Activated T-helper 2 cell treated with anti-CD3 and anti-CD28 coated beads, Interferon-gamma antibody, Interleukin-2, Interleukin-4, amounts not matched to agents 10 μg/mL and 5 μg/mL and 100 μg/mL, durations not matched to agents 14 hours and 24 hours and 36 hours (primary cell): ENCODE measurements at regions not wholly inside any gene's neighbourhood (a gene's known extent, or its start where the extent isn't known, plus 50 kb on each side); places are given as distances from the start of the nearest gene placed in this dataset.

Experiments used
- DNase-seq: peaks from one replicate; pipeline ENCODE4 v3.0.0; 2021; ENCODE audit warnings: low spot score
- H3K27ac Mint-ChIP-seq: one replicate; pipeline ENCODE4 v1.8.0; 2021; ENCODE audit warnings: mixed read lengths
- H3K27me3 Mint-ChIP-seq: one replicate; pipeline ENCODE4 v1.8.0; 2021; ENCODE audit warnings: low read depth, mixed read lengths
- H3K36me3 Mint-ChIP-seq: one replicate; pipeline ENCODE4 v1.8.0; 2021; ENCODE audit warnings: low read depth, mixed read lengths
- H3K4me1 Mint-ChIP-seq: one replicate; pipeline ENCODE4 v1.8.0; 2021; ENCODE audit warnings: low read depth, mixed read lengths
- H3K4me3 Mint-ChIP-seq: one replicate; pipeline ENCODE4 v1.8.0; 2021; ENCODE audit warnings: low read depth, mild to moderate bottlenecking, moderate library complexity, mixed read lengths
- H3K9me3 Mint-ChIP-seq: one replicate; pipeline ENCODE4 v1.8.0; 2021; ENCODE audit warnings: mixed read lengths
- intact Hi-C: fragments of 100-400 bp; cut with micrococcal nuclease; formaldehyde crosslinking; loops from one replicate; pipeline ENCODE4 v1.15.1; 2023

- DNase-seq = no peak
- no peaks in the 10 kb centered on the region for H3K36me3 Mint-ChIP-seq
- peaks cover 2% of the 10 kb centered on the region for H3K27me3 Mint-ChIP-seq
- H3K4me3 Mint-ChIP-seq = no peak overlapping the region
- H3K4me1 Mint-ChIP-seq = no peaks in the 10 kb centered on the region
- H3K27ac Mint-ChIP-seq = no peak overlapping the region
- H3K9me3 Mint-ChIP-seq = no peaks in the 10 kb centered on the region
- intact Hi-C loops = no loop called here
These were observed 85.1 kb upstream of the ZBTB20 start for GRCh38 chr3:115232167-115232566.

DNA sequence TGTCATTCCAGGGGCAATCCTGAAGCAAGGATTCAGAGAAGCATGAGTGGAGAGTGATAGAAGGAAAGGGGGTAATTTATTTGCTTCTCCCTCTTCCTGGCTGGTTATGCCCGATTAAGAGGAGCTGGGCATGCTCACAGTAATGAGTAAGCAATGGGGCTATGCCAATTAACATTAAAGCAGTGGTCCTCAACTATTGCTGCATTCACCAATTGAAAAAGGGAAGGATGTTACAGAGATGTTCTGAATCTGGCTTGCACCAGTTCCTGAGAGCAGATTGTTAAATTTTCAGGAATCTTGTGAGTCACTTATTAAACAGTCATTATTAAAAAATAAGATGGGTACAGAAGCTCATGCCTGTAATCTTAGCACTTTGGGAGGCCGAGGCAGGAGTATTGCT, 85.9 kb upstream of the ZBTB20 start:
- no peaks in the 10 kb centered on the region for H3K4me1 Mint-ChIP-seq
- H3K27ac Mint-ChIP-seq = no peak overlapping the region
- no peak overlapping the region for H3K4me3 Mint-ChIP-seq
- no peaks in the 10 kb centered on the region for H3K36me3 Mint-ChIP-seq
- intact Hi-C loops = no loop called here
- no peaks in the 10 kb centered on the region for H3K9me3 Mint-ChIP-seq
- DNase-seq = no peak
- peaks cover 2% of the 10 kb centered on the region for H3K27me3 Mint-ChIP-seq

DNA sequence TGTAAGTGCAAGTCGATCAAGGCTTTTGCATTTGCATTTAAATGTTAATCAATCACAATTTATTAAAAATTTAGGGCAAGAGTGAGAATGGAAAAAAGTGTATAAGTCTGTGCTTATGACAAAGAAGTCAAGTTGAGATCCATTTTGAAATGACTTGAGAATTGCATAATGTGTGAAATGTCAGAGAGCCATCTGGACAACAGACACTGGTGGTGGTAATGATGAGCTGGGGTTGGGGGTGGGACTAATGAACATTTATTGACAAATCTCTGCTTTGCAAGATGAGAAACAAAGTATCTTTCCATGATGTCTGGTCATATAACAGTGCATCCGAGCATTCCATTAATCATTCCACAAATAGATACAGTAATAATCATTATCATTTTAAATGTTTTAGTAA, 89.4 kb upstream of the ZBTB20 start:
- no peaks in the 10 kb centered on the region for H3K9me3 Mint-ChIP-seq
- intact Hi-C loops = no loop called here
- no peak for DNase-seq
- no peaks in the 10 kb centered on the region for H3K27me3 Mint-ChIP-seq
- no peaks in the 10 kb centered on the region for H3K4me1 Mint-ChIP-seq
- H3K36me3 Mint-ChIP-seq = no peaks in the 10 kb centered on the region
- H3K27ac Mint-ChIP-seq = no peak overlapping the region
- H3K4me3 Mint-ChIP-seq = no peak overlapping the region

DNA sequence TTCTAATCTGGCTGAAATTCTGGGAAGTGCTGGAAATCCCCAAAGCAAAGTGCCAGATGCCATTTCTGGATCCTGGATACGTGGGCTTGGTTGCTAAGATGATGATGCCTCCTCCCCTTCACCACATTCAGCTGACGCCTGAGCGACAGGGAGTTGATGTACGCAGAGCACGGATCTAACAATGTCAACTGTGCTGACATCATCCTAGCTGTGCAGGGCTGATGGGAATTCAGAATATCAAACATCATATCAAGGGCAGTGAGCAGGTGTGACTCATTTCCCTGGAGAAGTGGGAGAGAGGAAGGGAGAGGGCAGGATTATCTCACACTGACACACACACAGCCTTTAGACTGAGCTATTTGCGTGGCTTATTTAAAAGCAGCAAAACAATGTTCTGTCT, 92.6 kb upstream of the ZBTB20 start:
- Mint-ChIP-seq H3K27ac (no peak overlapping the region), H3K36me3 (no peaks in the 10 kb centered on the region), H3K9me3 (no peaks in the 10 kb centered on the region), H3K4me3 (no peak overlapping the region), H3K27me3 (no peaks in the 10 kb centered on the region), H3K4me1 (no peaks in the 10 kb centered on the region)
- intact Hi-C loops = no loop called here
- no peak for DNase-seq

- H3K27me3 Mint-ChIP-seq = no peaks in the 10 kb centered on the region
- no peak overlapping the region for H3K27ac Mint-ChIP-seq
- no peak for DNase-seq
- no peaks in the 10 kb centered on the region for H3K36me3 Mint-ChIP-seq
- no peaks in the 10 kb centered on the region for H3K4me1 Mint-ChIP-seq
- H3K9me3 Mint-ChIP-seq = no peaks in the 10 kb centered on the region
- H3K4me3 Mint-ChIP-seq = no peak overlapping the region
- intact Hi-C loops = no loop called here
These were observed 97.3 kb upstream of the ZBTB20 start for GRCh38 chr3:115244350-115244749.

DNA sequence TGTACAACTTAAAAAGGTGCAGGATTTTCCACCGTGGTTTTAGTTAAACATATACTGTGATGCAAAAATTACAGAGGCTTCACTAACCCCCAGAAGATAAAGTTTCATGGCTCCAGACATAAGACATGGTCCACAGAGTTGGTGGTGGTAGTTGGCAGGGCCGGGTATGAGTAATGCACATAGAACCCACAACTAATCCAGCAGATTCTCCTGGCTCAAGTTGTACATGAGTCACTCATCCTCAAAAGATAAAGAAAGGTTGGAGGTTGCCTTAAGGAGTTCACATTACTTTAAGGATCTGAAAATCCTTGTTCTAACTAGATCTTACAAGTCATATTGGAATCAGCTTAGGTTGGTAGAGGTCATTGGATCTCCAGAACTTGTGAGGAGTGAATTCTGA, 98.3 kb upstream of the ZBTB20 start:
- Mint-ChIP-seq H3K36me3 (no peaks in the 10 kb centered on the region), H3K27me3 (no peaks in the 10 kb centered on the region), H3K4me1 (no peaks in the 10 kb centered on the region), H3K4me3 (no peak overlapping the region), H3K27ac (no peak overlapping the region), H3K9me3 (no peaks in the 10 kb centered on the region)
- no peak for DNase-seq
- intact Hi-C loops = no loop called here

DNA sequence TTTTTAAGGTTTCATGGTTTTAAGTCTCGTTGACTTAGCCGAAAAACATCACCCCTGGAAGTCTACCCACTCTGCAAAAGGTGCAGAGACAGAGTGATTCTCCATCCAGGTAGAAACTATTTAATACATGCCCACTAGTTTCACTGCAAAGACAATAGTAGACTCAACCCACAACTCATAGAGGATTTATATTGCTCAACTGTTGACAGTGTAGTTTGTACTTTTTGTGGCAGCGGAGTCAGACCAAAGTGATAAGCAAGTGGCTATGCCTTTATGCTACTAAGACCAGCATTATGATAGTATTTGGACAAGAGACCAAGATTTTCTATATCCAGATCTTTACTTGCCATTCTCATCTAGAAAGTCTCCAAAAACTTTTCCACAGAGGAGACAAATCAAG, 98.8 kb upstream of the ZBTB20 start:
- Mint-ChIP-seq H3K4me1 (no peaks in the 10 kb centered on the region), H3K27me3 (no peaks in the 10 kb centered on the region), H3K9me3 (no peaks in the 10 kb centered on the region), H3K36me3 (no peaks in the 10 kb centered on the region), H3K27ac (no peak overlapping the region), H3K4me3 (no peak overlapping the region)
- intact Hi-C loops = no loop called here
- DNase-seq = no peak

GRCh38 chr3:115246461-115247020, 99.5 kb upstream of the ZBTB20 start:
- Mint-ChIP-seq H3K9me3 (no peaks in the 10 kb centered on the region), H3K27ac (no peak overlapping the region), H3K4me3 (no peak overlapping the region), H3K27me3 (no peaks in the 10 kb centered on the region), H3K4me1 (no peaks in the 10 kb centered on the region), H3K36me3 (no peaks in the 10 kb centered on the region)
- DNase-seq = no peak
- intact Hi-C loops = no loop called here

GRCh38 chr3:115248274-115248673, 101.2 kb upstream of the ZBTB20 start:
- H3K27me3 Mint-ChIP-seq = no peaks in the 10 kb centered on the region
- no peaks in the 10 kb centered on the region for H3K4me1 Mint-ChIP-seq
- no peaks in the 10 kb centered on the region for H3K36me3 Mint-ChIP-seq
- H3K9me3 Mint-ChIP-seq = no peaks in the 10 kb centered on the region
- H3K4me3 Mint-ChIP-seq = no peak overlapping the region
- no peak overlapping the region for H3K27ac Mint-ChIP-seq
- no peak for DNase-seq
- intact Hi-C loops = no loop called here

DNA sequence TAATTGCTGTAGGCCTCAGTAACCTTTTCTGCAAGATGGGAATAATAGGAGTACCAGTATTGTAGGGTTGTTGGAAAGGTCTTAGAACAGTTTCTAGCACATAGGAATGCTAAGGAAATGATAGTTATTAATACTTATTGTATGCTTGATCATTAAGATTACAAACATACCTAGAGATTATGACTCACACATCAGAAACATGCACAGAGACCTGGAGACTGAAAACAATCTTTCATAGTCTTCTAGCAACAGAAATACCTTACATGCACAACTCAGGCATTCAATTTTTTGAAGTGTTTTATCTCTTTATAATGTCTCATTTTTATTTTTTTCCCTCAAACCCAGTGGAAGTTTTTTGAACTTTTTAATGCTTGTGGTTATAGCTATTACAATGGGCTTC, 104.4 kb upstream of the ZBTB20 start:
- H3K4me1 Mint-ChIP-seq = no peaks in the 10 kb centered on the region
- H3K27me3 Mint-ChIP-seq = no peaks in the 10 kb centered on the region
- H3K27ac Mint-ChIP-seq = no peak overlapping the region
- no peak for DNase-seq
- intact Hi-C loops = no loop called here
- H3K4me3 Mint-ChIP-seq = no peak overlapping the region
- no peaks in the 10 kb centered on the region for H3K36me3 Mint-ChIP-seq
- H3K9me3 Mint-ChIP-seq = peaks cover 10% of the 10 kb centered on the region

GRCh38 chr3:115252679-115253078, 105.6 kb upstream of the ZBTB20 start:
- H3K27me3 Mint-ChIP-seq = no peaks in the 10 kb centered on the region
- no peaks in the 10 kb centered on the region for H3K4me1 Mint-ChIP-seq
- no peak for DNase-seq
- intact Hi-C loops = no loop called here
- no peak overlapping the region for H3K4me3 Mint-ChIP-seq
- no peaks in the 10 kb centered on the region for H3K36me3 Mint-ChIP-seq
- H3K9me3 Mint-ChIP-seq = peaks cover 10% of the 10 kb centered on the region
- no peak overlapping the region for H3K27ac Mint-ChIP-seq

DNA sequence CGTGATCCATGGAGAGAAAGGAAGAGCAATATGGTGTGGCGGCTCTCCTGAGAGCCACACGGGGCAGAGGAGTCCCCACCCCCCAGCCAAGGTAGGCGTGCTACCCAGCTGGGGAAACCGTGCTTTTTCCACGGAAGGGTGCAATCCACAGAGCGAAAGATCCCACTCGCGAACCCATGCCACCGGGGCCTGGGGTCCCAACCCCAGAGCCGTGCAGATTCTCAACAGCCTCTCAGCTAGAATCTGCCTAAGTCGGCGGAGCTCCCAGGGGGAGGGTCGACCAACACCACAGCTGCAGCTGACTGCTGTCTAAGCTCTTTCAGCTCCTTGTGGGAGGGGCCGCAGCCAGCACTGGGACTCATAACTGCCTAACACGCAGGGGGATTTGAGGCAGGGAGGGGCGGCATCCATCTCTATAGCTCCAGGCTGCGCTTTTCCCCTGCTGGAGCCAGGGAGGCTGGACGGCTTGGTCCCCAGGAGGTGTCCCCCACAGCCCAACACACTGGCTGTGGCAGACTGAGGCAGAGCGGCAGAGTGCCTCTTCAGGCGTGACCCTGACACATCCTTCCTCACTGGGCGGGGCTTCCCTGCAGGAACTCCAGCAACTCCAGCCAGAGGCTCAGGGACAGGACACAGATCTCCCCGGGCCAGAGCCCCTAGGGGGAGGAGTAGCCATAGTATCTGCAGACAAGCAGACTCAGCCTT, 107.6 kb upstream of the ZBTB20 start:
- H3K4me3 Mint-ChIP-seq = no peak overlapping the region
- intact Hi-C loops = no loop called here
- no peak overlapping the region for H3K27ac Mint-ChIP-seq
- no peak for DNase-seq
- H3K9me3 Mint-ChIP-seq = peaks cover 10% of the 10 kb centered on the region
- H3K4me1 Mint-ChIP-seq = no peaks in the 10 kb centered on the region
- no peaks in the 10 kb centered on the region for H3K27me3 Mint-ChIP-seq
- H3K36me3 Mint-ChIP-seq = no peaks in the 10 kb centered on the region

GRCh38 chr3:115255197-115255585, 108.1 kb upstream of the ZBTB20 start:
- H3K4me1 Mint-ChIP-seq = no peaks in the 10 kb centered on the region
- no peaks in the 10 kb centered on the region for H3K27me3 Mint-ChIP-seq
- peaks cover 10% of the 10 kb centered on the region for H3K9me3 Mint-ChIP-seq
- H3K4me3 Mint-ChIP-seq = no peak overlapping the region
- intact Hi-C loops = no loop called here
- no peaks in the 10 kb centered on the region for H3K36me3 Mint-ChIP-seq
- no peak overlapping the region for H3K27ac Mint-ChIP-seq
- no peak for DNase-seq

- no peaks in the 10 kb centered on the region for H3K4me1 Mint-ChIP-seq
- no peak overlapping the region for H3K27ac Mint-ChIP-seq
- DNase-seq = no peak
- H3K9me3 Mint-ChIP-seq = no peaks in the 10 kb centered on the region
- no peak overlapping the region for H3K4me3 Mint-ChIP-seq
- H3K36me3 Mint-ChIP-seq = no peaks in the 10 kb centered on the region
- intact Hi-C loops = no loop called here
- no peaks in the 10 kb centered on the region for H3K27me3 Mint-ChIP-seq
These were observed 123.8 kb upstream of the ZBTB20 start for GRCh38 chr3:115270849-115271248.
